Colonic mucosa (tissue), 4 donors: ENCODE measurements at regions not wholly inside any gene's neighbourhood (a gene's known extent, or its start where the extent isn't known, plus 50 kb on each side); places are given as distances from the start of the nearest gene placed in this dataset.

Experiments
- DNase-seq: peaks from one replicate; pipeline ENCODE4 v3.0.0-alpha.2; 2020
- H3K27ac ChIP-seq: fragments of 200-600 bp; one replicate; pipeline ENCODE4 v1.8.0; 2021
- H3K27me3 ChIP-seq: fragments of 200-600 bp; one replicate; pipeline ENCODE4 v1.8.0; 2021
- H3K36me3 ChIP-seq: fragments of 200-600 bp; one replicate; pipeline ENCODE4 v1.8.0; 2021
- H3K4me1 ChIP-seq: fragments of 200-600 bp; one replicate; pipeline ENCODE4 v1.8.0; 2021; ENCODE audit warnings: mild to moderate bottlenecking
- H3K4me3 ChIP-seq: fragments of 200-600 bp; one replicate; pipeline ENCODE4 v1.8.0; 2021
- H3K9ac ChIP-seq, 2 donors: one replicate each; pipeline ENCODE4 v1.7.0; 2013; ENCODE audit warnings: control low read depth in 2 of 2, low read depth in 2 of 2, low read length in 2 of 2
- H3K9me3 ChIP-seq: fragments of 200-600 bp; one replicate; pipeline ENCODE4 v1.8.0; 2021
- intact Hi-C: fragments of 100-400 bp; cut with DNase I; formaldehyde crosslinking; loops from one replicate; pipeline ENCODE4 v1.14.1; 2022
- TF ChIP-seq, protein P1 (sequence below): fragments of 200-600 bp; IDR thresholded peaks from one replicate; pipeline ENCODE4 v1.8.0; 2022; ENCODE audit warnings: antibody characterized with exemption, mild to moderate bottlenecking
- donor health status: healthy.
- donor health status: DM: no; HTN: no; CAD: no.
- donor health status: DM: no; HTN: no; CAD: no.

DNA sequence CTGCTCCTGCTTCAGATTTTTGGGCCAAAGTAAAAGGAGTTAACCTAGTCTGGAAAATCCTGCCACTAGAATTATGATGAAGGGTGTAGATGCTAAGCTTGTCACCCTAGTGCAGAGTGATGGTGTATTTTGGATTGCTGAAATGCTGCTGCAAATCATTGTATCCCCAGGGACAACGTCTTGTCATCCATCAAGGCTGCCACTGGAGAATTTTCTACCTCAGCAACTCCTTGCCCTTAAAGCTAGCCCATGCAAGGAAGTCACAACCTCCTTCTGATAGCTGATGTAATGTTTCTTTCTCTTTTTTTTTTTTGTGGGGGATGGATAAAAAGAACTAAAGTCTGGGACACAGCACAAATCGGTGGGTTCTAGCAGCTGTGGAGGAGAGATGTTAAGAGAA is 139.4 kb upstream of the FRMD6 start:
- no peak overlapping the region for H3K27ac ChIP-seq
- DNase-seq = no peak
- H3K9ac ChIP-seq = no peak overlapping the region
- intact Hi-C loops = no loop called here
- H3K9me3 ChIP-seq = no peaks in the 10 kb centered on the region
- H3K4me1 ChIP-seq = no peaks in the 10 kb centered on the region
- no peaks in the 10 kb centered on the region for H3K36me3 ChIP-seq
- H3K27me3 ChIP-seq = no peaks in the 10 kb centered on the region
- no peak overlapping the region for H3K4me3 ChIP-seq
- TF ChIP-seq, protein P1, sequence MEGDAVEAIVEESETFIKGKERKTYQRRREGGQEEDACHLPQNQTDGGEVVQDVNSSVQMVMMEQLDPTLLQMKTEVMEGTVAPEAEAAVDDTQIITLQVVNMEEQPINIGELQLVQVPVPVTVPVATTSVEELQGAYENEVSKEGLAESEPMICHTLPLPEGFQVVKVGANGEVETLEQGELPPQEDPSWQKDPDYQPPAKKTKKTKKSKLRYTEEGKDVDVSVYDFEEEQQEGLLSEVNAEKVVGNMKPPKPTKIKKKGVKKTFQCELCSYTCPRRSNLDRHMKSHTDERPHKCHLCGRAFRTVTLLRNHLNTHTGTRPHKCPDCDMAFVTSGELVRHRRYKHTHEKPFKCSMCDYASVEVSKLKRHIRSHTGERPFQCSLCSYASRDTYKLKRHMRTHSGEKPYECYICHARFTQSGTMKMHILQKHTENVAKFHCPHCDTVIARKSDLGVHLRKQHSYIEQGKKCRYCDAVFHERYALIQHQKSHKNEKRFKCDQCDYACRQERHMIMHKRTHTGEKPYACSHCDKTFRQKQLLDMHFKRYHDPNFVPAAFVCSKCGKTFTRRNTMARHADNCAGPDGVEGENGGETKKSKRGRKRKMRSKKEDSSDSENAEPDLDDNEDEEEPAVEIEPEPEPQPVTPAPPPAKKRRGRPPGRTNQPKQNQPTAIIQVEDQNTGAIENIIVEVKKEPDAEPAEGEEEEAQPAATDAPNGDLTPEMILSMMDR = no peak

DNA sequence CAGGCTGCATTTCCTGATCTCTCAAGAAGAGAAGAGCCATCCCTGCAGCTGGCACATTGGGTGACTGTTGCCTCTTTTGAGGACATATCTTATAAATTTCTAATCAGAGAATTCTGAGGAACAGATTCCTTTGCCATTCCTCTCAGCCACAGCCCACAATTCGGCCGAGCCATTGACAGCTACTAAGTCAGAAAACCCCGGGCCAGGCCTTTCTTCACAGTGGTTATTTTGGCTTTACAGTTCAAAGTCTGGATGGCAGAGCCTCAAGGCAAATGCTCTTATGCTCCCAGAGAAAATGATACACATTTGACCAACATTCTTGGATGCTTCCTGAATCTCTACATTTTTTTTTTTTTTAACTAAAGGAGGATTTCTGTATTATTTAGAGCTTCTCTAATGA is 138.4 kb upstream of the FRMD6 start:
- Histone ChIP-seq H3K9me3 (no peaks in the 10 kb centered on the region), H3K27ac (no peak overlapping the region), H3K4me3 (no peak overlapping the region), H3K36me3 (no peaks in the 10 kb centered on the region), H3K4me1 (no peaks in the 10 kb centered on the region), H3K9ac (no peak overlapping the region), H3K27me3 (no peaks in the 10 kb centered on the region)
- intact Hi-C loops = no loop called here
- no peak for DNase-seq
- TF ChIP-seq, protein P1 = no peak

DNA sequence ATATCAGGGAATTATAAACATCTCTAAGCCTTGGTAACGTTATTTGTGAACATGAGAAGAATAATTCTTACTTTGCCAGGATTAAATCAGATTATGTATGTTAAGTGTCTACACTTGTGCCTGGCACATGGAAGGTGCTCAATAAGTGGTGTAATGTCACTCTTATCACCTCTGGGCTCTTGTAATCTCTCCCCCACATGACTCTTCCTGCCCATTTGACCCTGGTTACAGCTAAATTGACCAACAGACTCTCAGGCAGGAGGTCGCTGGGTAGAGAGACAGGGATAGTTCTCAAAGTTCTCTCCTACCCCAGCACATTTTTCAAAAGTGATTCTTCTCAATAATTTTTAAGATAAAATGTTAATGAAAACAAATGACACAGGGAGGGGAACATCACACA is 137.8 kb upstream of the FRMD6 start:
- no peaks in the 10 kb centered on the region for H3K4me1 ChIP-seq
- no peaks in the 10 kb centered on the region for H3K27me3 ChIP-seq

DNA sequence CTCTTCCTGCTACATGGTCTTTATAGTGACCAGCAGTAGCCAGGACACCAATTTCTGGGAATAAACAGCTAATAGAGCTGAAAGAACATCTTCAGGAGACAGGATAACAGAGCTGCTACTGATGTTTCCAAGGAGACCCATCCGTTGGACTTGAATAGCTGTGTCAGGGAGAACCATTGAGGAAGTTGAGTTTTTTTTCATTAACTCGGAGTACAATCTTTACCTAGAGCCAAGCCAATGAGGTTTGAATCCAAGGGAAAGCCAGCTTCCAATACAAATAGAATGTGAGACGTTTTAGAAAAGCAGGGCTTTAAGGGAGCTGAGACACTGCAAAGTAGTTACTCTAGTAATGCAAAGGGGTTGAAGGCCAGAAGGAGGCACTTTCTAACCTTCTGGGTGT is 136.1 kb upstream of the FRMD6 start:
- H3K36me3 ChIP-seq = no peaks in the 10 kb centered on the region
- no peak overlapping the region for H3K4me3 ChIP-seq
- DNase-seq = no peak
- H3K27ac ChIP-seq = no peak overlapping the region
- no peaks in the 10 kb centered on the region for H3K4me1 ChIP-seq
- no peaks in the 10 kb centered on the region for H3K27me3 ChIP-seq
- H3K9ac ChIP-seq = no peak overlapping the region
- no peaks in the 10 kb centered on the region for H3K9me3 ChIP-seq
- intact Hi-C loops = no loop called here
- TF ChIP-seq, protein P1 = no peak

More for the DNA sequence above, 137.8 kb upstream of the FRMD6 start:
- no peak overlapping the region for H3K9ac ChIP-seq
- no peaks in the 10 kb centered on the region for H3K9me3 ChIP-seq
- TF ChIP-seq, protein P1 = no peak
- DNase-seq = no peak
- no peak overlapping the region for H3K4me3 ChIP-seq
- no peaks in the 10 kb centered on the region for H3K36me3 ChIP-seq
- no peak overlapping the region for H3K27ac ChIP-seq
- intact Hi-C loops = no loop called here

DNA sequence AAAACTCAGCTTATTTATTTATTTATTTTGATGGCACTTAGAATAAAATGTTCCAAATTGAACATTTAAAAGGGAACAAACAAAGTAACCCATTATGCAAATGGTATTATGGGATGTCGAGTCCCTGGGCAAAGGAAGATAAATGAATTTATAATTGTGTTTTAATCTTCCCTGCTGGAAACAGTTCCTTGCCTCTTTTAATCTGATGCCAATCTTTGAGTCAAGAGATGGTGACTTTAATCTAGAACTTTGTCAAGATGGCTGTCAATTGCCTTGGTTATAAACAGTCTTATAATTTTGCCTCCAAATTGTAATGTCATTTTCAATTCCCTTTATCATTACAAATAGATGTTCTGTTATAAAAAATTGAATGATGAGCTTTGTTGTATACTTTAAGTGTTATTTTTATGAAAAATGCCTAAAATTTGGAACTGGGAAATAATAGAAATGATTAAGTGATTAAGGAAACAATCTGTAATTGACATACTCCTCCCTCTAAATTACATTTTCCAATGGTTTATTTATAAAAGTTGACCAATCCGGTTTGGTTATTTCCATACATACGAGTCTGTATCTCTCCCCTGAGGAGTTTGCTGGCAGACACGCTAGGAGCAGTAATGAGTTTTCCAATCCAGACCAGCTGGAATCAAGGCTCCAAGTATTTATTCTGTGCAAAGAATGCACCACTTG is 134.9 kb upstream of the FRMD6 start:
- no peak for DNase-seq
- intact Hi-C loops = no loop called here
- no peak overlapping the region for H3K27ac ChIP-seq

More for the DNA sequence above, 134.9 kb upstream of the FRMD6 start:
- H3K36me3 ChIP-seq = no peaks in the 10 kb centered on the region
- TF ChIP-seq, protein P1 = no peak
- H3K27me3 ChIP-seq = no peaks in the 10 kb centered on the region
- no peak overlapping the region for H3K9ac ChIP-seq
- no peaks in the 10 kb centered on the region for H3K9me3 ChIP-seq
- H3K4me1 ChIP-seq = no peaks in the 10 kb centered on the region
- no peak overlapping the region for H3K4me3 ChIP-seq
